GM12864 (cell line): ENCODE measurements at regions not wholly inside any gene's neighbourhood (a gene's known extent, or its start where the extent isn't known, plus 50 kb on each side); places are given as distances from the start of the nearest gene placed in this dataset.

ENCODE experiments used
- DNase-seq: peaks from one replicate; pipeline ENCODE4 v3.0.0-alpha.2; 2011; ENCODE audit warnings: low read depth
- H3K4me3 ChIP-seq: 2 replicates; pipeline ENCODE4 v1.5.1; 2011; ENCODE audit warnings: mild to moderate bottlenecking, low read depth, low read length, control low read depth
- TF ChIP-seq, protein P1 (sequence below): IDR thresholded peaks from 2 replicates; pipeline ENCODE4 v1.5.1; 2011; ENCODE audit warnings: low read depth, mild to moderate bottlenecking, moderate library complexity, low read length, control low read depth, inconsistent platforms; ENCODE audit errors: missing control alignments

DNA sequence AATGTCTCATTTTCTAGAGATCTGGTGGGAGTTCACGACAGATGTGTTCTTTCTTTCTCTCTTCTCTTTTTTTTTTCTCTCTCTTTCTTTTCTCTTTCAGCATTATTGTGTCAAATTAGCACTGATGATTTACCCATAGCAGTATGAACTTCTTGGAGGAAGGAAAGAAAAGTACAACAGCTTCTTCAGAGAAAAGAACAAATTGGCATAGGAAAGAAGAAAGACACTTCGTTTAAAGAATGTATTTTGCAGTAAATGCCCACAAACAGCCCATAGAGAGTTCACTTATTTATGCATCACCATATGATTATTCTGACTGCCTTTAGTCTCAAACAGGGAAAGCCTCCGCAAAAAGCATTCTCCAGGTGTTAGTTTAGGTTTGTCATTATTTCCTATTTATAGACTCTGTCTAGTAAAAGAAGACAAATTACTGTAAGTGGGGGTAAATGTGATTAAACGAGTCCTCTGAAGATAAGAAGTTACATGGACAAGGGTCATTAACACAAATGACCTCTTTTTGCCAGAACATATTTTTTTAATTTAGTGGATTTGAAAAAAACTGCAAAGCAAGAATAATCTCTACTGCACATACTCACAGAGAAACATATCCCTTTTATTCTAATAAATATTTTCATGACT is 68.0 kb downstream of the POU5F2 start:
- no peak overlapping the region for H3K4me3 ChIP-seq
- DNase-seq: no peak
- TF ChIP-seq, protein P1, sequence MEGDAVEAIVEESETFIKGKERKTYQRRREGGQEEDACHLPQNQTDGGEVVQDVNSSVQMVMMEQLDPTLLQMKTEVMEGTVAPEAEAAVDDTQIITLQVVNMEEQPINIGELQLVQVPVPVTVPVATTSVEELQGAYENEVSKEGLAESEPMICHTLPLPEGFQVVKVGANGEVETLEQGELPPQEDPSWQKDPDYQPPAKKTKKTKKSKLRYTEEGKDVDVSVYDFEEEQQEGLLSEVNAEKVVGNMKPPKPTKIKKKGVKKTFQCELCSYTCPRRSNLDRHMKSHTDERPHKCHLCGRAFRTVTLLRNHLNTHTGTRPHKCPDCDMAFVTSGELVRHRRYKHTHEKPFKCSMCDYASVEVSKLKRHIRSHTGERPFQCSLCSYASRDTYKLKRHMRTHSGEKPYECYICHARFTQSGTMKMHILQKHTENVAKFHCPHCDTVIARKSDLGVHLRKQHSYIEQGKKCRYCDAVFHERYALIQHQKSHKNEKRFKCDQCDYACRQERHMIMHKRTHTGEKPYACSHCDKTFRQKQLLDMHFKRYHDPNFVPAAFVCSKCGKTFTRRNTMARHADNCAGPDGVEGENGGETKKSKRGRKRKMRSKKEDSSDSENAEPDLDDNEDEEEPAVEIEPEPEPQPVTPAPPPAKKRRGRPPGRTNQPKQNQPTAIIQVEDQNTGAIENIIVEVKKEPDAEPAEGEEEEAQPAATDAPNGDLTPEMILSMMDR: no peak

DNA sequence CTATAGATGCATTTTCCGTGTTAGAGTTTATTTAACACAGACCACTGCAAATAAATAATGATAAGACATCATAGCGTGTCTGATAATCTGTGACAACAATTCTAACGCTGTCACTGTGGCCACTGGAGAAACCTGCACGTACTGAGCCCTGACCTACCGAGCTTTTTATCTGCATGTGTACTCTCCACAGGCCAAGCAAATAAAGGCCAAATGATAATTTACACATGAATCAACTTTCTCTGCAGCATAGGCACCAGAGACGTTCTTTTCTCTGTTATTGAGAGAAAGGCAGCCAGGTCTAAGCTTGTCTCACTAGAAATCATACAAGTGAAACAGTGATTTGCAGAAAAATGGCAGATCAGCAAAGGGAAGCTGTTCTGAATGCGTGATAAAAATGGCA is 75.8 kb downstream of the POU5F2 start:
- DNase-seq: no peak
- TF ChIP-seq, protein P1: no peak
- no peak overlapping the region for H3K4me3 ChIP-seq

DNA sequence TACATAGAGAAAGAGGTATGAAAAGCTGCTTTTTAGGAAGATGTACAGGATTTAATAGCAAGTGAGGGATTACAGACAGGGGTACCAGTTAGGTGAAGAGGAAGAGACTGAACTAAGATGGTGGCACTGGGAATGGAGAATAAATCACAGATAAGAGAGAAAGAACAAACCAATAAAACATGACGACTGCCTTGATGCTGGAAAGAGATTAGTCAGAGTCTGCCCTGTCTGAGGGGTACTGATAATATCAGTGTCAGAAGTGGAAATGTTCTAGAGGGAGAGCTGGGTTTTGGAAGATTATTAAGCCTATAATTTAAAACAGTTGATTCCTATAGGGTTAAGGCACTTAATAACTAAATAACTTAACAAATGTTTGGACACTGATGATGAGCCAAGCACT is 77.7 kb downstream of the NR2F1 start:
- no peak overlapping the region for H3K4me3 ChIP-seq
- no peak for DNase-seq
- TF ChIP-seq, protein P1: no peak

DNA sequence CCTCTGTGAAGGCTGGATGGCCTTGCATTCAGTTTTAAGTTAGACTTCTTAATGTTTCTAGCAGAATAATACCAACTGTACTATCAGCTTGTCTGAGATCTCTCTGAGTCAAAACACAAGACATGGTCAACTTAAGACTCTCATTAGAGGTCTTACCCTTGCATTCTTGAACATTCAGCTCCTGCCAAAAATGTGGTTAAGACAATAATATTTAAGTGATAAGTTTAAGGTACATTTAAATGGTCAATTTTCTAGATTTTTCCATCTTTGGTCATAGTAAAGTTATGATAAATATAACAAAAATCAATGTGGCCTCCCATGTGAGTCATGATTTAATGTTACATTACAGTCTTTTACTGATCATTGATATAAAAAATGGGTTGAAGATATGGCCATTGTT is 75.0 kb downstream of the NR2F1 start:
- TF ChIP-seq, protein P1: no peak
- no peak for DNase-seq

DNA sequence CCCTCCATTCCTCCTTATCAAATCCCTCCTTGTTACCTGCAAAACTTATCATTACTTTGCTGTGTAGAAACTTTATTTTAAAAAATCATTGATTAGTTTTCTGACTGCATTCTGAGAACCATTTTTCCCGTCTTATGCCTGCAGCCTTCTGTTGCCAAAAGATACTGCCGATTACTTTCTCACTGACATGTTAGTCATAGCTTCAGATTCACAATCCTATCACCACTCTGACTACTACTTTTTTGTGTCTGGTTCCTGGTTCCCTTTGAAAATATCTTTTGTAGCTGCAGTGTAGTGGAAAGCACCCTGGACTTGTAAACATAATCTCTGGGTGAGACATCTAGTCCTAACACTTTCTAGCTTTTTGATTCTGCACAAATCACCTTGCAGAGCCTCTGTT is 71.7 kb downstream of the NR2F1 start:
- TF ChIP-seq, protein P1: no peak
- DNase-seq: no peak
- H3K4me3 ChIP-seq: no peak overlapping the region

More for the DNA sequence above, 75.0 kb downstream of the NR2F1 start:
- H3K4me3 ChIP-seq: no peak overlapping the region

DNA sequence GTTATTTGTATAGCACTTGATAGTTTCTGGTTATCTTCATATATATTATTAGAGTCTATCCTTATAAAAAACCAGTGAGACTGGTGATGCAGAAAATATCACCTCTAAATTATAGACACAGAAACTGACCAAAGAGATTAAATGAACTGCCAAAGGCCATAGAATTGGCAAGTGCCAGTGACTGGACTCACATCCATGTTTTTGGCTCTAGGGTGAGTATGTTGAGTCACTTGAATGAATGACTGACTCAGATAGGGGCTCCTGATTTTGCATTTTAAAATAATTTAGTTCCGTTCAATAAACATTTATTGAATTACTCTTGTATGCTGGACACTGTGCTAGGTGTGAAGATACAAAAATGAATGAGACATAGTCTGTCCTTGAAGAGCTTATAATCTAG is 70.7 kb downstream of the NR2F1 start:
- TF ChIP-seq, protein P1: no peak
- DNase-seq: no peak
- H3K4me3 ChIP-seq: no peak overlapping the region

DNA sequence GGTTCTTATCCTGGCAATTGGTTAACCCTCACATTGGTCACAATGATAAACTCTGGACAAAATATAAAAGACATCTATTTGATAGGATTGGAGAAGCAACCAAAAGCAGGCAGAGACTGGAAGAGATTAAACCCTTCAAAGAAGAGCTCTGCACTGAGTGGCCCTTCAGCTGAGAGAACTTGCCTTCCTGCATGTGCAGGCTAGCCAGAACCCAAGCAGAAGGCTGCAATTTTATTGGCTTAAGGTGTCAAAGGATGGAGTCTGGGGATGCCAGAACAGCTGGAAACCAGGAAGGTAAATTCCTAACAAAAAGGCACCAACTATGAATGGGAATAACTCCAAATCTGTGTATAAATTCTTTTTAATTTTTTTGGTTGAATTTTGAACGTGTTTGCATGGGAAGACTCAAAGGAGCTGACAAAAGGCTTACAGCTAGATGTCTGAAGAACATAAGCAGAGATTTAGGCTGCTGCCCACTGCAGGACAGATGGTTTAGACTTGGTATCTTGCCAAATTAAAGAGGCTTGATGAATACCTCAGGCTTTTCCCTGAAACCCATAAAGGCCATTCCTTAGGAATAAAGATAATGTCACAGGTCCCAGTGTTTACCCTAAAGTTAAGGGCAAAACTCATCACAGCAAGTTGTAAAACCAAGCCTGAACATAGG is 66.3 kb downstream of the NR2F1 start:
- no peak overlapping the region for H3K4me3 ChIP-seq
- no peak for DNase-seq
- TF ChIP-seq, protein P1: no peak
